GM18951 (cell line): ENCODE measurements at regions not wholly inside any gene's neighbourhood (a gene's known extent, or its start where the extent isn't known, plus 50 kb on each side); places are given as distances from the start of the nearest gene placed in this dataset.
"Not testable (repeated sequence)": the region's sequence is repeated elsewhere in the genome, so short reads cannot be mapped to it uniquely, and the experiment has no call there.

Experiments used
- POLR2A ChIP-seq: IDR thresholded peaks from 4 replicates; pipeline ENCODE4 v1.6.1; 2011; ENCODE audit warnings: mild to moderate bottlenecking; ENCODE audit not compliant: insufficient read length, insufficient read depth; ENCODE audit errors: extremely low read depth
- in situ Hi-C: fragments of 300-500 bp; cut with MboI; formaldehyde crosslinking; loops from one replicate; pipeline ENCODE4 v1.12.0; 2022; ENCODE audit warnings: low sequenced_read_pairs, mixed read lengths, inconsistent platforms; ENCODE audit not compliant: unreplicated experiment

GRCh38 chr12:42871816-42872215 lies 282.3 kb upstream of the PRICKLE1 start:
- in situ Hi-C loops, result no loop called here
- no peak for TF ChIP-seq POLR2A

- in situ Hi-C loops, result no loop called here
- no peak for TF ChIP-seq POLR2A
These were observed 278.7 kb upstream of the PRICKLE1 start for GRCh38 chr12:42868291-42868690.

- in situ Hi-C loops, result no loop called here
- TF ChIP-seq POLR2A, result no peak
These were observed 275.7 kb upstream of the PRICKLE1 start for GRCh38 chr12:42865282-42865681.

- in situ Hi-C loops, result no loop called here
- no peak for TF ChIP-seq POLR2A
These were observed 272.5 kb upstream of the PRICKLE1 start for GRCh38 chr12:42862055-42862454.

- in situ Hi-C loops, result not testable (repeated sequence)
These were observed 270.8 kb upstream of the PRICKLE1 start for GRCh38 chr12:42860331-42860730.

- no peak for TF ChIP-seq POLR2A
- in situ Hi-C loops, result no loop called here
These were observed 270.1 kb upstream of the PRICKLE1 start for GRCh38 chr12:42859612-42860011.

- in situ Hi-C loops, result no loop called here
- no peak for TF ChIP-seq POLR2A
These were observed 267.6 kb upstream of the PRICKLE1 start for GRCh38 chr12:42857106-42857505.

- no peak for TF ChIP-seq POLR2A
- in situ Hi-C loops, result no loop called here
These were observed 265.9 kb upstream of the PRICKLE1 start for GRCh38 chr12:42855362-42855950.

- TF ChIP-seq POLR2A, result no peak
- in situ Hi-C loops, result no loop called here
These were observed 265.3 kb upstream of the PRICKLE1 start for GRCh38 chr12:42854826-42855225.

GRCh38 chr12:42854208-42854607 lies 264.7 kb upstream of the PRICKLE1 start:
- no peak for TF ChIP-seq POLR2A
- in situ Hi-C loops, result no loop called here

GRCh38 chr12:42853370-42854140 lies 264.0 kb upstream of the PRICKLE1 start:
- TF ChIP-seq POLR2A, result no peak
- in situ Hi-C loops, result no loop called here

GRCh38 chr12:42846782-42847181 lies 257.2 kb upstream of the PRICKLE1 start:
- in situ Hi-C loops, result no loop called here
- TF ChIP-seq POLR2A, result no peak

GRCh38 chr12:42834062-42834461 lies 244.5 kb upstream of the PRICKLE1 start:
- no peak for TF ChIP-seq POLR2A
- in situ Hi-C loops, result no loop called here

GRCh38 chr12:42828836-42829235 lies 239.3 kb upstream of the PRICKLE1 start:
- in situ Hi-C loops, result no loop called here
- TF ChIP-seq POLR2A, result no peak

GRCh38 chr12:42824327-42824726 lies 234.8 kb upstream of the PRICKLE1 start:
- no peak for TF ChIP-seq POLR2A

GRCh38 chr12:42823679-42824078 lies 234.1 kb upstream of the PRICKLE1 start:
- in situ Hi-C loops, result no loop called here
- no peak for TF ChIP-seq POLR2A

More at GRCh38 chr12:42824327-42824726, 234.8 kb upstream of the PRICKLE1 start:
- in situ Hi-C loops, result no loop called here
